Pulmonary artery endothelial cell (primary cell): ENCODE measurements at regions not wholly inside any gene's neighbourhood (a gene's known extent, or its start where the extent isn't known, plus 50 kb on each side); places are given as distances from the start of the nearest gene placed in this dataset.
A peak's percentile ranks its signal among the peaks of the same experiment; 100 is the strongest.
"Not testable (repeated sequence)": the region's sequence is repeated elsewhere in the genome, so short reads cannot be mapped to it uniquely, and the experiment has no call there.

Experiments used
- DNase-seq: peaks from one replicate; pipeline ENCODE4 v3.0.0-alpha.2; 2011; ENCODE audit warnings: low read depth, low spot score

DNA sequence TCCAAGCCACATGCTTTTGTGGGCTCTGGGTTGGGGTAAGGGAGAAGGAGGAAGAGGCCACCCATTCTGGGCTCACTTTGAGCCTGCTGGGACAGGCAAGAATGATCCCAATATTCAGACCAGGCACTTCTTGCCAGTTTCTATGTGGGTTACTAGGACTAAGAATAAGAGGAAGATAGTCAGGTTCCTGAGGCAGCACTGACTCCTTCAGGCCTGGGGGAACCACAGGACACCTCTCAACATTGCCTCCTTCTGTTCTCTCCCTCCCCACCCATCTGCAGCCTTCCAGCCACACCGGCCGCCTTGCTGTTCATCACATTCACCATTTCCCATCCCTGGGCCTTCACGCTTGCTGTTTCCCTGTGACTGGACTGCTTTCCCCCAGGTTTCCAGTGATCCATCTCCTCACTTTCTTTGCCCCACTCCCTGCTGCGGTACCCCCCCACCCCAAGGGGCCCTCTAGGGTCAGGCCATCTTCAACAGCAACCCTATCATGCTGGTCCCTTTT is 69.2 kb upstream of the SIRPA start:
- no peak for DNase-seq

DNA sequence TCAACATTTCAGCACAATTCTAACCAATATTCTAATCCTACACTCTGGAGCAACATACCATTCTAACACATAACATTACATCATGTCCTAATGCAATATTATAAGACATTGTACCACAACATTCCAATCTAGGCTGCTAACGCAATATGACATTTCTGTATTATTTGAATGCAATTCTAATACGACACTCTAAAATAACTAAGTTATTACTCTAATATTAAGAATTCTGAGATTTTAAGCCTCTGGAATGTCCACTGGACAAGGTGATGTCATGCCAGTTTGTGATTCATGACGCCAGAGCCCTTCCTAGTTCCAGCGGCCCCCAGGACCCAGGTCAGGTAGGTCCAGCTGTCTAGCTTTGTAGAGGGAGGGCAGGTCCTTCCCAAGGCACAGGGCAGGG is 69.7 kb upstream of the SIRPA start:
- no peak for DNase-seq

DNA sequence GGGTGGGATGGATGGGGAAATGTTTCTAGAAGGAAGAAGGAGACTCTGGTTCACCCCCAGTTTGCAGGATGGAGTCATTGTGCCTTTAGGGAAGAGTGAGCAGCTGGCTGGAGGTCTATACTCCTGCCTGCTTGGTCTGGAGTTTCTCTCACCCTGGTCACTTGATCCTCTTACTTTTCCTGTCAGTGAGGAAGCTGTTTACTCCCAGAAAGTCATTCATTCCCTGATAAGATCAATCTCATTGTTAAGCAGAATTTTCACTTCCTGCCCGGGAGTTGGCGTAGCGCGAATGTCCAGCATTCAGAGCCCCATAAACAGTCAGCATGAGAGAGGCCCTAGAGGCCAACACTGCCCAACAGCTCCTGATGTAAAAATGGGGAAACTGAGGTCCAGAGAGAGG is 70.4 kb upstream of the SIRPA start:
- peak; percentile 71 for DNase-seq

DNA sequence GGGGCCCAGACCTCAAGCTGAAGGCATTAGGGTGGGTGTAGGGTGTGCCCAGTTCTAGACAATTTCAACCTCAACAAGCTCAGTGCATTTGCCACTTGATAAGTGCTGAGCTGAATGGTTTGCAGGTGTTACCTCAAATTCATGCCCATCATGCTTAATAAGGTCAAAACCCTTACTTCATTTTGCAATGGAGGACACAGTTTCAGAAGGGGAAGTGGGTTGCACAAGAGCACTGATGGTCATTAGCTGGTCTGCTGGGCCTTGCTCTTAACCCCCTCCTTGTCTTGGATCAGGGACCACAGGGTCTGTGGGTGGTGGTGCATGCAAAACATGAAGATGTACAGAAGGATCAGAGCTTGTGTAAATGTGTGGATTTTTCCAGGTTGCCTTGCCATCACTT is 71.0 kb upstream of the SIRPA start:
- DNase-seq, result no peak

DNA sequence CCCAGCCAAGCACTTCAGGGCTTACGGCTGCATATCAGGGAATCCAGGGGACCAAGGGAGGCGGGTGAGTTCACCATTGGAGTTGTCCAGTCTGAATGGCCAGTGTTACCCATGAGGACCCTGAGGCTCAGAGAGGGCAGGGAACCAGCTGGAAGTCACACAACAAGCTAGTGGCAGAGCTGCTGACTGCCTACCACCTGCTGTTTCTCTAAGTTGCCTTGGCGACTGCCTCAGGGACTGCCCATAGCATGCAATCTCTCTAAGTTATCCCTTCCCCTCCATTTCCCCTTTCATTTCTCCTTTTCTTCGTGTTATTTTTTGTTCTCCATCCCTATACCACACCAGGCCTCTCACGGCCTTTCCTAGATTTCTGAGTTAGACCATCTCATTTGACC is 71.8 kb upstream of the SIRPA start:
- no peak for DNase-seq

DNA sequence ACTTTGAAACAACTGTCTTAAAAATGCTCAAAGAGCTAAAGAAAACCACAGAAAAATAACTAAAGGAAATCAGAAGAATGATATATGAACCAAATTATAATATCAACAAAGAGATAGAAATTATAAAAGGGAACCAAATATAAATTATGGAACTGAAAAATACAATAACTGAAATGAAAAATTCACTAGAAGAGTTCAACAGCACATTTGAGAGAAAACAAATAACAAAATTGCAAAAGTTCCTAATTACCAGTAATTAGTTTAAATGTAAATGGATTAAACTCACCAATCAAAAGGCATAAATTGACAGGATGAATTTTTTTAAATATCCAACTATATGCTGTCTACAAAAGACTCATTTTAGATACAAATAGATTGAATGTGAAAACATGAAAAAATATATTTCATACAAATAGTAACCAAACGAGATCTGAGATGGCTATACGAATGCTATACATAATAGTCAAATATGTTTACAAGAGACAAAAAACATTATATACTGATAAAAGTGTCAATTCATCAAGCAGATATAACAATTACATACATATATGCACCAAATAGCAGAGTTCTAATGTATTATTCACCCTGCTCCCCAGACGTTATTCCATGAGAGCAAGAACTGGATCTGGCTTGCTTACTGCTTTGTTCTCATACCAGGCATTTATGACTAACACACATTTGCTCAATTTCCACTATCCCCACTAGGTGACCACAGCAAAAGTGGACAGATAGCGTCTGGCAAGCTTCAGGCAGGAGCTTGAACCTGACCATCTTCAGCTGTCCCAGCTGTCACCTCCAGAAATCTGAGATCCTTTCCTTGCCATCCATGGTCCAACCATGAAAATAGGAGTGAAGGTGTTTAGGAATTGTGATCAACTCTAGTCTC is 72.4 kb upstream of the SIRPA start:
- no peak for DNase-seq

DNA sequence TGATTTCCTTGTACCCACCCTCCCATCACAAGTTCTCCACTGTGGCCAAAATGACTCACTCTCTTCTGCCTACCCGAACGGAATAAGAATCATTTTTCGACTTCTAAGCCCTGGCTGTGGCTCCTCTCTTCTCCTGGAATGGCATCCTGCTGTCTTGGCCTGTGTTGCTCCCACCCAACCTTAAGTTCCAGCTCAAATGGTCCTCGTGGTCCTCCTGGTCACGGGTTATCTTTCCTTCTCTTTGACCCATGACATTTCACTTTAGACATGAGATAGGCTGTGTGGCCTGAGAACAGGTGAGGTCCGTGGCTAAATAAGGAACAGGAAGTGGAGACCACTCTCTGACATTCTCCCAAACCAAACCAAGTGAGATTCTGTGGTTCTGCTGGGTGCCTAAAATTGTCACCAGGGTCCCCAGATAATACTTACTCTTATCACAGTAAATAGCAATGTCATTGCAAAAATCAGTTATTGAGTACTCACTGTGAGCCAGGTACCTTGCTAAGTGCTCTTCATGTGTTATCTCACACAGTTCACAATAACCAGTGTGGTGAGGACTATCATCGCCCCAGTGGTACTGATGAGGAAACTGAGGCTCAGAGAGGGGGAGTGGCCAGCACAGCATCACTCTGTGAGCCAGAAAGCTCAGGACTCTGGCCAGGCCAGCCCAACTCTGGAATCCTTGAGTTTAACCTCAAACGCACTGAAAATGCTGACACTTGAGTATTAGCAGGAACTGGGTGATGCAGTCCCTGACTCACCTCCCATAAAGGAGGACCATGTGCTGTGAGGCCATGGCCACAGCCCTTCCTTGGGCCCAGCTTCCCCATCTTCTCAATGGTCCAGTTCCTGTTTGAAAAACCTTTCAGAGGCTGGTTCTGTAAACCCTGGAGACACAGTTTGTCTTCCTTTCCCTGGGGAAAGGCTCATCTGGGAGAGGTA is 74.8 kb upstream of the SIRPA start:
- DNase-seq, result no peak

DNA sequence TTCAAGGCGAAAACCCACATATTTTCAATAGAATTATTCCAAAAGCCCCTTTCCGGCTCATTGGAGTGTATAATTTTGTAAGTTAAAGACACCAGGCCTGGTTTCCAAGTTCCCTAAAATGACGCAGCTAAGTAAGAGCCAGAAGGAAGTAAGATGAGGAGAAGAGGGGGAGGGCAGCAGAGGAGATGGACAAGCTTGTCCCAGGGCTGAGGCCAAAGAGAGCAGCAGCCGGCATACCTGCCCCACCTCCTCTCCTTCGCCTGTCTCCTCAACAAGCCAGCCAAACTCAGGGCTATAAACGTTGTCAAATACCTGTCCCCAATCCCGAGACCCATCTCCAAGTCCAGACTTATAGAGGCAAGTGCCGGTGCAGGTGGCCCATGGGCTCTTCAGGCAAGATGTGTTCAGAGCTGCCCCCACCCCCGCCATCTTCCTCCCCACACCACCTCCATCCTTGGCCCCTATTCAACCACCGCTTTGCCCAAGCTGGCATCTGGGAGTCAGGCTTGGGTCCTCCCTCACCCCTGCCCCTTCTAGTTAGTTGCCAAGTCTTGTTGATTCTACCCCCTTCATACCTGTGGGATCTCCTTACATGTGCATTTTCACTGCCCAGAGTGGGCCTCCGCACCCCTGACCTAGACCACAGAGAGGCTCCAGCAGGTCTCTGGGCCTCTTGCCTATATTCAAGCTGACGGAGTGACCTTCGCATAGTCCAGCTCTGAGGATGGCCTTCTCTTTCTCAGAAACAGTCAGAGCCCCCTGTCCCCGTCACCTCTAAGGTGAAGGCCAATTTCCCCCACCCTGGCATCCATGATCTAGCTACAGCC is 75.7 kb upstream of the SIRPA start:
- DNase-seq, result no peak

DNA sequence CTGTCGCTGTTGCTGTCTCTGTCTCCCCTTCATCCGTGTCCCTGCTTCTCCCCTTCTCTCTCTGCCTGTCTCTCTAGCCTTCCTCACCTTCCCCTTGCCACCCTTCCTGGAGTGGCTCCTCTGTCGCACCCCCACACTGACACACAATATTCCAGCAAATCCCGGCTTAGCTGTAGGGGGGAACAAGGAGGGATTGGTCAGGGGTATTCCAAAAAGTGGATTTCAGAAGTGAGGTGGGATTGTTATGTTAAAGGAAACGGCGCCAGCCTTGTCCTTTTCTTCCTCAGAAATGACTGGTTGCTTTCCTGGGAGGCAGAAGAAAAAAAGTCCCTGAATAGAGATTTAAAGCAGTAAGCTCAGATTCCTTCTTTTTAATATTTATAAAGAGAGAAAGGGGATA is 76.3 kb upstream of the SIRPA start:
- DNase-seq, result no peak

DNA sequence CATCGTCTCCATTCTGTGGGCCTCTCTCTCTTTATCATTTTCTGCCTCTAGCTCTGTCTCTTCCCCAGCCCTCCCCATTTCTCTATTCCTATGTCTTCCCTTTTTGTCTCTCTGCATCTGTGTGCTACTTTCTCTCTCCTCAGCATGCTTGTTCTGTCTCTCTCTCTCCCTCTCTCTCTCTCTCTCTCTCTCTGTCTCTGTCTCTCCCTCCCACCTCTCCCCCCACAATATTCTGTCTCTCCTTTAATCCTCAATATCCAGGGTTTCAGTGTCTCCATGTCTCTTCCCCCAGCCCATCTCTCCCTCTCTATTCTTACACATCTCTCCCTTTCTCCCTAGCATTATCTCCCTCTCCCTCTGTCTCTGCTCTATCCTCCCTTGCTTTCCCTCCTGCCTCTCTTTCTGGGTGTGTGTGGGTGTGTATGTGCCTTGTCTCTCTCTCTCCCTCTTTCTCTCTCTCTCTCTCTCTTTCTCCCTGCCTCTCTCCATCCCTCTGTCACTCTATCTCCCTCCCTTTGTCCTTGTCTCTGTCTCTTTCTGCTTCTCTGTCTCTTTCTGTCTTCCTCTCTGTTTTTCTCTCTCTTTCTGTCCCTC is 76.9 kb upstream of the SIRPA start:
- no peak for DNase-seq

DNA sequence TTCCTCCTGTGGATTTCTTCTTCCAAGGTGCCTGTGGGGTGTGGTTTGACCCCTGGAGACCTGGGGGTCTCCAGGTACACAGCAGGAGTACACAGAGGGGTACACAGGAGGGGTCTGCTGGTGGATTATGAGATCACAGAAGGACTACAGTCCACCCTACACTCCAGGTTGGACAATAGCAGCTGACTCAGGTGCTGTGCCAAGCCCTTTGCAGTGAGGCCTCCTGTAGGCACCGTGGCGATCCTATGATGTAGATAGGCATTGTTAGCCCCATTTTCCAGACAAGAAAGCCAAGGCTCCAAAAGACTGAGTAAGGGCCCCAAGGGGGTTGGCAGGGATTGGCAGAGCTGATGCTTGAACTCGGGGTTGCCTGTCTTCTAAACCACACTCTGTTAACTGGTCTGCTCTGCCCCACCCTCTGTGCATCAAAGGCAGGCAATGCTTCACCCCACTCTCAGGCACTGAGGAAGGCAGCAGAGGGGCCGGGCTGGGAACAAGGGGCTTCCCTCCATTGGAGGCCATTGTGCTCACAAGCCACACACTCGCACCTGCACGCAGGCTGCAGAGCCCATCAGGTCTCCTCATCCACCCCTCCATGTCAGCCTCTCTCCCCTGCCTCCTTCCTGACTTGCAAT is 77.5 kb upstream of the SIRPA start:
- DNase-seq, result no peak

DNA sequence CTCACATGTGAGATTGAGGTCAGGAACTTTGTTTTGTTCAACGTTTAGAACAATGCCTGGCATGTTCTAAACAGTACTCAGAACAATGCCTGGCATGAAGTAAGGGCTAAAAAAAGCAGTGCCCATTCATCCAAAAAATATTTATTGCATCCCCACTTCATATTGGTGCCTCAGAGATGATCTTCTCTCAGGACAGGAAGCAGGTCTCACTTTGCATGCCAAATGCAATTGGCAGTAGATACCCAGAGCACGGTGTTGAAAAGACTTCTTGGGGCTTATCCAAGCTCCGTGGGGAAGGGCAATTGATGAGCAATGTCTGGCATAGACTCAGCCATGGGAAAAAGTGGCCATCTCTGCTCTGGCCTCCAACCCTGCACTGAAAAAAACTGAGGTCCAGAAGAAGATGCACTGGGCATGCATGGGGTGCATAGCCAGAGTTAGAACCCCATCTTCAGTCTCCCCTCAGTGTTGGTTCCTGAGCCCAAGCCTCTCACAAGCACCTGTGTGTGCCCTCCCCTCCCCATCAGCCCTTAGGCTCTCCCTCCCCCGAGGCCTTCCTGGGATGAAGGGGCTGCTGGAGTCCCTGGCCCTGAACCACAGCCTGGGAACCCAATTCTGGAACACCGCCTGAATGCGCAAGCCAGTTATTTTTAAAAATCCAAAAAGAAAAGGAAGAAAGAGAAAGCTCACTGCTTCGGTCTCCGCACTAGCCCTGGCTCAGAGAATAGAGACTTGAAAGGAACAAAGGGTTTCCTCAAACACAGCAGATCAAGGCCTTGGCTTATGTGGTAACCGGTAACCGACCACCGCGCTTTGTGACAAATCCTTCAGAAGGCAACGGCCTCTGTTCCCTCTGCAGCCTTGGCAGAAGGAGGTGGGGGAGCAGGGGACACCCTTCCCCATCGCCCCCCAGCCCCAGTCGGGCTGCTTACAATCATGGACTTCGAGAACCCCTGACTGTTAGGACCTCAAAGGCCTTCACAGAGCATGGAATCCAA is 78.5 kb upstream of the SIRPA start:
- DNase-seq, result peak; percentile 54

DNA sequence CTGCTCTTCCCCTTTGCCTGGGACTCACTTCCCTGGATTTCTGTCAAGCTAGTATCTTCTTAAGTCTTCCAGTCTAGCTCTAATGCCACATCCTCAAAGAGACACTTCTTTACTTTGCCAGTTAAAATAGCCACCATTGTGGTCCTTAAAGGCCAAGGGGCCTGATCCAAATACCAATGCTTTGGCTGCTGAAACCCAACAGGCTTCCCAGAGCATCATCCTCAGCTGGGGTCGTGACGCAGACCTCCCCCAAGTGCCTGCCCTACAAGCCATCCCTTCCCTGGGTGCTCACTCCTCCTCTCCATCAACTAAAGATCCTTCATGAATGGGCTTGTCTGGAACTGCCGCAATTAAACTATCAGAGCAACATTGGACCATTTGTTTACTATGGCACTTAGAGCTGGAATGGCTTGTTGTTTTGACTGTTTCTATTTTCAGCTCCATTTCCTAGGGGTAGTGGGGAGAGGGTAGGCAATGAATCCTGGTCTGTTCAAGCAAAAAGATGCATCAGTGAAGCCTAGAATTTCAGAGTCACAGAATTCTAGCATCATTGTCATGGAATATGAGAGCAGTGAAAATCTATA is 79.6 kb upstream of the SIRPA start:
- no peak for DNase-seq

DNA sequence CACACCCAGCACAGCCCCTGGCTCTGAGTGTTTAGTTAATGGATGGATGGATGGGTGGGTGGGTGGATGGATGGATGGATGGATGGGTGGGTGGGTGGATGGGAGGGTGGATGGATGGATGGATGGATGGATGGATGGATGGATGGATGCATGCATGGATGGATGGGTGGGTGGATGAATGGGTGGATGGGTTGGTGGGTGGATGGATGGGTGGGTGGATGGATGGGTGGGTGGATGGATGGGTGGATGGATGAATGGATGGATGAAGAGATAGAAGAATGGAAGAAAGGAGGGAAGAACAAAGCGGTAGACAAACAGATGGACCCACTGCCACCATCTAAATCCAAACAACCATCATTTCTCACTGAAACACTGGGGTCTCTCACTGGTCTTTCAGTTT is 80.3 kb upstream of the SIRPA start:
- DNase-seq, result not testable (repeated sequence)

DNA sequence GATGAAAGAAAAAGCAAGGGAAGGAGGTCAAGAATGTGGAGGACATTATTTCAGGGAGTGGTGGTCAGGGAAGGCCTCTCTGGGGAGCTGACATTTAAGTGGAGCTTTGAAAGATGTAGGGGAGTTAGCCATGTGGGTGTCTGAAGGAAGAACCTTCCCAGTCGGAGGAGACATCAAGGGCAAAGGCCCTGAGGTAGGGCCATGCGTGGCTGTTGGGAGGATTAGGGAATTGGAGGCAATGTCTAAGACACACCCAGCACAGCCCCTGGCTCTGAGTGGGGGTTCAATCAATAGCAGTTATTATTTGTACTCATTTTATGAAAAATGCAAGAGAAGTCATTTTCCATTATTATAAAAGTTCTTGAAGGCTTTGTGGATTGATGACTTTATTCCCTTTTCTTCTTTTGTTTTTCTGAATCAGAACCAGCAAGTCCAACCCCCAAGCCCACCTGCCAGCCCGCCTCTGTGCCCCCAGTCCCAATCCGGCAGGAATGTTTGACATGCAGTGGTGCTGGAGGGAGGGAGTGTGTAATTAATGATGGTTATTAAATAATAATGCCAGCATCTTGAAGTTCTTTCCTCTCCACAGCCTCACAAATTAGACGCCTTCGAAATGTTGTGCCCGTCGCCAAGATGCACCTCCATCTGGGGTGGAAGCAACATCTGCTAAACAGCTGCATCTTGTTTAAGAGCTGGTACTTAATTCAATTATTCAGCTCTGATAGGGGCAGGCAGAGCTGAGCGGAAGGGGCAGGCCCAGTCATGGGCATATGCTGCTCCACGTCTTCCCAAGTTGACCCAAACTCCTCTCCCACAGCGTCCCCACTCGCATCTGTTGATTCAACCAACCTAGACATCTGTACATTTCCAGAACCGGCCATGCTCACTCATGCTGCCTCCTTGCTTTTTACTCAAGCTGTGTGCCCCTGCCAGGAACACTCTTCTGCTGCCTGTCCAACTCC is 81.3 kb upstream of the SIRPA start:
- DNase-seq, result no peak

DNA sequence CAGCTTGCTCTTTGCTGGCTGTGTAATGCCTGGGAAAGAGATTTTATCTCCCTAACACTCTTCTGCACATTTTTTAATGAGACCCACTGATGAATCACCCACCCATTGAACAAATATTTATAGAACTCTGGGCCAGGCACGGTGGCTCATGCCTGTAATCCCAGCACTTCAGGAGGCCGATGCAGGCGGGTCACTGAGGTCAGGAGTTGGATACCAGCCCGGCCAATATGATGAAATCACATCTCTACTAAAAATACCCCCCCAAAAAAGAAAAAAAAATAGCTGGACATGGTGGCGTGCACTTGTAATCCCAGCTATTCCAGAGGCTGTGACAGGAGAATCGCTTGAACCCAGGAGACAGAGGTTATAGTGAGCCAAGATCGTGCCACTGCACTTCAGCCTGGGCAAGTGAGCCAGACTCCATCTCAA is 82.1 kb upstream of the SIRPA start:
- peak; percentile 74 for DNase-seq

DNA sequence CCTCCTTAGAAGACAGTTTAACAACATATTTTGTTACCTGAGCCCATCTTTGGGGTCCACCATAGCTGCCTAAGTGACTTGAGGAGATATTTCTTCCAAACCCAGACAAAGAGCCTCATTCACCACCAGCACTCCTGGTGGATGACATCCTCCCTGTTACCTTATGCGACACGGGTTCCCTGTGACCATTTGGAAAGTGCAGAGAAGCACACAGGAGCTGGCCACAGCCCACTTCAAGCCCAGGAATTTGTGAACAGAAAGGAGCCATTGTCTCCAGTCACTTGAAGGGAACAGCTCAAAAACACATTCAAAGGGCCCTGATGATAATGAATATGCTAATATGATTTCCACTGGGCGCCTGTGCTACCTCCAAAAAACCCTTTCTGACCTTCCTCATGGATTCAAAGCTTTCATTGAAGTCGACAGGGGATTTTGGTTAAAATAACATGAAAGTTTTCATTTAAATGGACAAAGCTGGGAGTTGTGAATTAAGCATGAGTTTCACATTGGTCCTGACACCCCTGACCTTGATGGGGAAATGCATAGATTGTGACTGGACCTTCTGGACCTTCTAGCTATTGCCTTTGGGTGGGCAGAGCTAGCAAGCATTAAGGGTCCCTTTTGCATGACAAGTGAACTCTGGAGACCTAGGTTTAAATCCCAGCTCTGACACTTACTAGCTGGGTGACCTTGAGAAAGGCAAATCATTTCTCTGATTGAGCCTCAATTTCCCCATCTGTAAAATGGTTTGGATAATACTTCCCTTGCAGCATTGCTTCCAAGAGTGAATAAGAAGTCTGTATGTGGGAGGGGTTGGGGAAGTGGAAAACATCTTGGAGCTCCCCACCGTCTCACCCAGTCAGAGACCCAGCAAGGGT is 83.3 kb upstream of the SIRPA start:
- DNase-seq, result no peak
